ENCODE measurements at regions not wholly inside any gene's neighbourhood (a gene's known extent, or its start where the extent isn't known, plus 50 kb on each side); places are given as distances from the start of the nearest gene placed in this dataset.

DNA sequence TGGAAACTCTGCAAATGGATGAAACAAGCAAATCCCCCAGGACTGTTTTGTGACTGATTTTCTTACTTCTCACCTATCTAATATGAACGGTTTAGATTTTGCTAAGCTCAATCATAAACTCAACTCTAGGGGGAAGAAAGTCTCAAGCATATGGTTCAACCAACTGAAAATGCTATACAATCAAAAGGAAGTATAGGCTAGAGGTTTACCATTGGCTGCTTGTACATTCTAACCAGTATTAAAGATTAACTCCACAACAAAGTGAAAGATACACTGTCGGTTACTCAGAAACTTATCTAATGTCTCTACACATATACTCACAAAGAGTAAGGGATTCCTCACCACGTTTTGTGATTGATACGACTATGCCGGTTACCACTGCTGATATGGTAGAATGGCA lies 281.8 kb upstream of the SOX5 start:
- no peaks in the 10 kb centered on the region for H3K79me2 ChIP-seq (ENCODE audit: control insufficient read depth, insufficient read depth, low read length)
- no peak overlapping the region for H3K4me2 ChIP-seq (ENCODE audit: insufficient read depth, low read length)
- TF ChIP-seq, protein P1, sequence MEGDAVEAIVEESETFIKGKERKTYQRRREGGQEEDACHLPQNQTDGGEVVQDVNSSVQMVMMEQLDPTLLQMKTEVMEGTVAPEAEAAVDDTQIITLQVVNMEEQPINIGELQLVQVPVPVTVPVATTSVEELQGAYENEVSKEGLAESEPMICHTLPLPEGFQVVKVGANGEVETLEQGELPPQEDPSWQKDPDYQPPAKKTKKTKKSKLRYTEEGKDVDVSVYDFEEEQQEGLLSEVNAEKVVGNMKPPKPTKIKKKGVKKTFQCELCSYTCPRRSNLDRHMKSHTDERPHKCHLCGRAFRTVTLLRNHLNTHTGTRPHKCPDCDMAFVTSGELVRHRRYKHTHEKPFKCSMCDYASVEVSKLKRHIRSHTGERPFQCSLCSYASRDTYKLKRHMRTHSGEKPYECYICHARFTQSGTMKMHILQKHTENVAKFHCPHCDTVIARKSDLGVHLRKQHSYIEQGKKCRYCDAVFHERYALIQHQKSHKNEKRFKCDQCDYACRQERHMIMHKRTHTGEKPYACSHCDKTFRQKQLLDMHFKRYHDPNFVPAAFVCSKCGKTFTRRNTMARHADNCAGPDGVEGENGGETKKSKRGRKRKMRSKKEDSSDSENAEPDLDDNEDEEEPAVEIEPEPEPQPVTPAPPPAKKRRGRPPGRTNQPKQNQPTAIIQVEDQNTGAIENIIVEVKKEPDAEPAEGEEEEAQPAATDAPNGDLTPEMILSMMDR (IDR thresholded peaks at IDR 0.05; ENCODE audit: extremely low read depth in 1 of 2, insufficient read depth in 1 of 2, low read depth in 1 of 2, low read length in 2 of 2) = no peak
- TF ChIP-seq, protein P2, sequence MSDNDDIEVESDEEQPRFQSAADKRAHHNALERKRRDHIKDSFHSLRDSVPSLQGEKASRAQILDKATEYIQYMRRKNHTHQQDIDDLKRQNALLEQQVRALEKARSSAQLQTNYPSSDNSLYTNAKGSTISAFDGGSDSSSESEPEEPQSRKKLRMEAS (IDR thresholded peaks at IDR 0.05; ENCODE audit: insufficient read depth, insufficient read length) = no peak
- TF ChIP-seq POLR2A (IDR thresholded peaks at IDR 0.05; ENCODE audit: low read depth, low read length) (no peak), JUN (IDR thresholded peaks at IDR 0.05; ENCODE audit: borderline replicate concordance, insufficient read depth, insufficient read length, low read depth) (no peak), EZH2 (IDR thresholded peaks at IDR 0.05; ENCODE audit: borderline replicate concordance, low read depth, low read length, severe bottlenecking) (no peak), GATA2 (IDR thresholded peaks at IDR 0.05; ENCODE audit: insufficient read depth, insufficient read length, low read depth, low read length) (no peak), MYC (IDR thresholded peaks at IDR 0.05; ENCODE audit: low read depth, low read length) (no peak), FOS (IDR thresholded peaks at IDR 0.05; ENCODE audit: borderline replicate concordance, insufficient read depth, low read length) (no peak), POLR2AphosphoS5 (IDR thresholded peaks at IDR 0.05; ENCODE audit: insufficient read depth, low read depth, low read length) (no peak)
- FAIRE-seq = no peak
- H3K4me3 ChIP-seq (replicated peaks in 1 of 3; ENCODE audit: insufficient read depth in 1 of 3, low read depth in 1 of 3, low read length in 3 of 3) = no peak overlapping the region
- CTCF ChIA-PET = interaction anchor here (1.2 to 1.7 kb wide), 2 partner anchors 30 to 122 kb away, joined by 4 read pairs; no protein-coding TSS in a partner anchor
- H3K36me3 ChIP-seq (ENCODE audit: control insufficient read depth in 2 of 2, extremely low read depth in 1 of 2, insufficient read depth in 2 of 2, low read length in 2 of 2) = no peaks in the 10 kb centered on the region
- H2AFZ ChIP-seq (ENCODE audit: low read depth, low read length) = no peak overlapping the region
- H3K9me3 ChIP-seq (replicated peaks; ENCODE audit: control insufficient read depth, insufficient read depth, low read length) = no peaks in the 10 kb centered on the region
- H3K27ac ChIP-seq (ENCODE audit: insufficient read depth, low read depth, low read length) = no peak overlapping the region
- no peaks in the 10 kb centered on the region for H3K9me1 ChIP-seq (replicated peaks; ENCODE audit: control insufficient read depth, extremely low read depth, insufficient read depth, low read length)
- H3K27me3 ChIP-seq (ENCODE audit: control insufficient read depth in 2 of 2, insufficient read depth in 2 of 2, low read length in 2 of 2) = no peaks in the 10 kb centered on the region
- BruUV-seq (replicated peaks) = no TSS peak
- H4K20me1 ChIP-seq (replicated peaks; ENCODE audit: control insufficient read depth, extremely low read depth, insufficient read depth, low read length) = no peaks in the 10 kb centered on the region
- no peak for DNase-seq (ENCODE audit: low read depth, low spot score)
- intact Hi-C loops (cut with micrococcal nuclease) = no loop called here
- H3K4me1 ChIP-seq (ENCODE audit: control insufficient read depth, extremely low read depth, insufficient read depth, low read length) = peaks cover 22% of the 10 kb centered on the region
- POLR2A ChIA-PET = no interaction called here
- dilution Hi-C loops (cut with MboI; ENCODE audit: extremely low pct_ligation_motif_present, low sequenced_read_pairs) = no loop called here
- H3K9ac ChIP-seq (replicated peaks; ENCODE audit: extremely low read depth, insufficient read depth, low read length) = no peak overlapping the region
